SK-N-SH (cell line): ENCODE measurements at regions not wholly inside any gene's neighbourhood (a gene's known extent, or its start where the extent isn't known, plus 50 kb on each side); places are given as distances from the start of the nearest gene placed in this dataset.

Source experiments
- CHD2 ChIP-seq: fragments of 150-350 bp; IDR thresholded peaks from 2 replicates; pipeline ENCODE4 v1.6.1; 2018; ENCODE audit warnings: low read length; ENCODE audit not compliant: partially characterized antibody
- CTCF ChIP-seq: fragments of 200-600 bp; sonication (generic); IDR thresholded peaks from 2 replicates; pipeline ENCODE4 v1.6.1; 2017; ENCODE audit warnings: antibody characterized with exemption, mild to moderate bottlenecking, moderate library complexity
- EZH2phosphoT487 ChIP-seq: fragments of 200-600 bp; sonication (generic); IDR thresholded peaks from 2 replicates; pipeline ENCODE4 v1.6.1; 2017; ENCODE audit warnings: low read depth, mixed run types, mild to moderate bottlenecking, antibody characterized with exemption, moderate library complexity, borderline replicate concordance
- GATA2 ChIP-seq: sonication (generic); formaldehyde crosslinking; IDR thresholded peaks from 2 replicates; pipeline ENCODE4 v1.5.0; 2020; ENCODE audit warnings: mild to moderate bottlenecking, missing genetic modification reagents

- no peak for TF ChIP-seq EZH2phosphoT487
- no peak for TF ChIP-seq CTCF
- no peak for TF ChIP-seq GATA2
- no peak for TF ChIP-seq CHD2
These were observed 69.0 kb upstream of the AHI1 start for GRCh38 chr6:135566311-135567068.
